Gastrocnemius medialis (tissue), 4 donors: ENCODE measurements at regions not wholly inside any gene's neighbourhood (a gene's known extent, or its start where the extent isn't known, plus 50 kb on each side); places are given as distances from the start of the nearest gene placed in this dataset.

Experiments
- POLR2A ChIP-seq, 2 donors: fragments of 450-650 bp; IDR thresholded peaks; one replicate each; pipeline ENCODE4 v1.6.1; 2017; ENCODE audit warnings: antibody characterized with exemption in 2 of 2, mild to moderate bottlenecking in 2 of 2, moderate library complexity in 2 of 2
- TF ChIP-seq, protein P1 (sequence below), 5 experiments: fragments of 450-650 bp in 3 of 5; fragments of 200-600 bp in 2 of 5; sonication (generic) in 2 of 5; IDR thresholded peaks in 4 of 5; conservative IDR thresholded peaks in 1 of 5; 1 replicate in 4 of 5; 2 replicates in 1 of 5; pipeline ENCODE4 v1.5.1; 2016 to 2019; ENCODE audit warnings: antibody characterized with exemption in 5 of 5, mild to moderate bottlenecking in 3 of 5, moderate library complexity in 3 of 5

DNA sequence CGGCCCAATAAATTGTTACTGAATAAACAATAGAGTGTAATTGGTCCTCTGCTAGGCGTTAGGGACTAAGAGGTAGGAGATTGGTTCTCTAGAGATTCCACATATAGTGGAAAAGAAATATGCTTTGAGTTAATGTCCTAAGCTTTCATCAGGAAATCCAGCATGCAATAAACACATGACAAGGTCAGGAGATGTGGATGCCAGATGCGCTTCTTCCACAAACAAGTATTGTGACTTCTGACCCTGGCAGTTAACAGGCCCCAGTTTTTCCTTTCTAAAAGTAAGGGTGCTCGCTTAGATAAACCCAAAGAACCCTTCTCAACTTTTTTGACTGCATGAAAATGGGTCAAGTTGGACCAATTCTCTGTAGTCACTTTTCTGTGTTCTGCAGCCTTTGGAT lies 146.5 kb upstream of the SOX21 start:
- TF ChIP-seq, protein P1, sequence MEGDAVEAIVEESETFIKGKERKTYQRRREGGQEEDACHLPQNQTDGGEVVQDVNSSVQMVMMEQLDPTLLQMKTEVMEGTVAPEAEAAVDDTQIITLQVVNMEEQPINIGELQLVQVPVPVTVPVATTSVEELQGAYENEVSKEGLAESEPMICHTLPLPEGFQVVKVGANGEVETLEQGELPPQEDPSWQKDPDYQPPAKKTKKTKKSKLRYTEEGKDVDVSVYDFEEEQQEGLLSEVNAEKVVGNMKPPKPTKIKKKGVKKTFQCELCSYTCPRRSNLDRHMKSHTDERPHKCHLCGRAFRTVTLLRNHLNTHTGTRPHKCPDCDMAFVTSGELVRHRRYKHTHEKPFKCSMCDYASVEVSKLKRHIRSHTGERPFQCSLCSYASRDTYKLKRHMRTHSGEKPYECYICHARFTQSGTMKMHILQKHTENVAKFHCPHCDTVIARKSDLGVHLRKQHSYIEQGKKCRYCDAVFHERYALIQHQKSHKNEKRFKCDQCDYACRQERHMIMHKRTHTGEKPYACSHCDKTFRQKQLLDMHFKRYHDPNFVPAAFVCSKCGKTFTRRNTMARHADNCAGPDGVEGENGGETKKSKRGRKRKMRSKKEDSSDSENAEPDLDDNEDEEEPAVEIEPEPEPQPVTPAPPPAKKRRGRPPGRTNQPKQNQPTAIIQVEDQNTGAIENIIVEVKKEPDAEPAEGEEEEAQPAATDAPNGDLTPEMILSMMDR (IDR thresholded peaks at IDR 0.05 in 4 of 5, conservative IDR thresholded peaks at IDR 0.05 in 1 of 5), result no peak
- TF ChIP-seq POLR2A (IDR thresholded peaks at IDR 0.05), result no peak
